HG03575 (cell line): ENCODE measurements at regions not wholly inside any gene's neighbourhood (a gene's known extent, or its start where the extent isn't known, plus 50 kb on each side); places are given as distances from the start of the nearest gene placed in this dataset.

ENCODE experiments used
- ATAC-seq: cut with Tn5 transposase; IDR thresholded peaks from one replicate; pipeline ENCODE4 v1.9.1; 2021; ENCODE audit not compliant: unreplicated experiment, insufficient number of reproducible peaks, low FRiP score; ENCODE audit errors: extremely low read depth

- ATAC-seq, result no peak
Measured at GRCh38 chr12:3925621-3926020, 52.4 kb upstream of the PARP11 start.

GRCh38 chr12:3924761-3925160 lies 51.6 kb upstream of the PARP11 start:
- no peak for ATAC-seq

- ATAC-seq, result no peak
Measured at GRCh38 chr12:3923021-3923420, 49.8 kb upstream of the PARP11 start.
